H1 (cell line): ENCODE measurements at regions not wholly inside any gene's neighbourhood (a gene's known extent, or its start where the extent isn't known, plus 50 kb on each side); places are given as distances from the start of the nearest gene placed in this dataset.

Source experiments
- CTCF ChIA-PET: fragments of 300-600 bp; sonication (Branson Sonifier 250); formaldehyde crosslinking; loops from one replicate; lab custom pipeline; 2021; ENCODE audit not compliant: partially characterized antibody; lab: Charles Lee
- POLR2A ChIA-PET: fragments of 300-600 bp; sonication (Branson Sonifier 250); formaldehyde crosslinking; loops from one replicate; lab custom pipeline; 2021; ENCODE audit warnings: inconsistent platforms; ENCODE audit not compliant: partially characterized antibody; lab: Charles Lee
- DNase-seq, 2 experiments: peaks; one replicate each; pipeline versions ENCODE4 v3.0.0 to v3.0.0-alpha.2; 2010 to 2022; ENCODE audit warnings: low spot score in 2 of 2, low read depth in 1 of 2, mixed read lengths in 1 of 2
- FAIRE-seq: peaks from 2 replicates; lab custom pipeline; 2011; peaks lifted over from hg19 to GRCh38; lab: Jason Lieb, UNC
- H2AFZ ChIP-seq: 2 replicates; pipeline ENCODE4 v1.8.1; 2012; ENCODE audit warnings: low read length, inconsistent platforms
- H2AK5ac ChIP-seq: 2 replicates; pipeline ENCODE4 v1.6.1; 2013; ENCODE audit warnings: low read depth, low read length
- H2BK120ac ChIP-seq: replicated peaks from 2 replicates; pipeline ENCODE3; 2013; ENCODE audit warnings: low read depth, low read length, inconsistent platforms
- H2BK12ac ChIP-seq: 2 replicates; pipeline ENCODE4 v1.6.1; 2013; ENCODE audit warnings: low read depth, low read length
- H2BK15ac ChIP-seq: 2 replicates; pipeline ENCODE4 v1.6.1; 2013; ENCODE audit warnings: low read length
- H2BK20ac ChIP-seq: 2 replicates; pipeline ENCODE4 v1.6.1; 2013; ENCODE audit warnings: low read length
- H2BK5ac ChIP-seq: 2 replicates; pipeline ENCODE4 v1.6.1; 2013; ENCODE audit warnings: low read depth, low read length
- H3K14ac ChIP-seq: 2 replicates; pipeline ENCODE4 v1.6.1; 2013; ENCODE audit warnings: inconsistent platforms; ENCODE audit not compliant: insufficient read length
- H3K18ac ChIP-seq: 2 replicates; pipeline ENCODE4 v1.6.1; 2013; ENCODE audit warnings: low read length; ENCODE audit errors: extremely low read depth
- H3K23ac ChIP-seq: 2 replicates; pipeline ENCODE4 v1.6.1; 2013; ENCODE audit warnings: inconsistent platforms; ENCODE audit not compliant: insufficient read length
- H3K23me2 ChIP-seq: 2 replicates; pipeline ENCODE4 v1.6.1; 2013; ENCODE audit warnings: low read depth, low read length
- H3K27ac ChIP-seq: 2 replicates; pipeline ENCODE4 v1.6.1; 2011; ENCODE audit warnings: low read depth, low read length, inconsistent platforms
- H3K27me3 ChIP-seq, 4 experiments: replicated peaks in 1 of 4; 1 replicate in 1 of 4; 2 replicates in 3 of 4; pipeline versions ENCODE4 v1.6.1 to v1.8.1; 2011 to 2013; ENCODE audit warnings: low read length in 3 of 4, mild to moderate bottlenecking in 3 of 4, inconsistent platforms in 2 of 4, mixed read lengths in 2 of 4, moderate library complexity in 1 of 4; ENCODE audit not compliant: control insufficient read depth in 3 of 4, insufficient read depth in 3 of 4; ENCODE audit errors: extremely low read depth in 1 of 4
- H3K36me3 ChIP-seq, 4 experiments: 2 replicates each; pipeline versions ENCODE4 v1.6.1 to v1.8.1; 2011 to 2013; ENCODE audit warnings: mild to moderate bottlenecking in 4 of 4, low read length in 3 of 4, moderate library complexity in 2 of 4, control low read depth in 1 of 4, inconsistent platforms in 1 of 4; ENCODE audit not compliant: insufficient read depth in 4 of 4, control insufficient read depth in 2 of 4
- H3K4ac ChIP-seq: replicated peaks from 2 replicates; pipeline ENCODE3; 2013; ENCODE audit warnings: low read length, low read depth, mixed read lengths, inconsistent platforms; ENCODE audit not compliant: insufficient read length
- H3K4me1 ChIP-seq, 4 experiments: replicated peaks in 1 of 4; 1 replicate in 1 of 4; 2 replicates in 3 of 4; pipeline versions ENCODE4 v1.6.1 to v1.8.1; 2011 to 2013; ENCODE audit warnings: low read length in 3 of 4, inconsistent platforms in 2 of 4, mixed read lengths in 1 of 4; ENCODE audit not compliant: insufficient read depth in 4 of 4, control insufficient read depth in 3 of 4
- H3K4me2 ChIP-seq, 2 experiments: 2 replicates each; pipeline versions ENCODE4 v1.6.1 to v1.8.1; 2011 to 2013; ENCODE audit warnings: low read depth in 2 of 2, low read length in 2 of 2, control low read depth in 1 of 2, inconsistent platforms in 1 of 2, mild to moderate bottlenecking in 1 of 2; ENCODE audit not compliant: insufficient read depth in 1 of 2
- H3K4me3 ChIP-seq, 4 experiments: fragments of 200-600, 300-600 bp in 1 of 4; sonication (generic), shearing (Covaris generic), sonication (Bioruptor Twin) in 1 of 4; 2 replicates each; pipeline versions ENCODE4 v1.5.1 to v1.8.1; 2011 to 2016; ENCODE audit warnings: low read length in 4 of 4, low read depth in 3 of 4, control low read depth in 2 of 4, inconsistent platforms in 2 of 4, mild to moderate bottlenecking in 2 of 4, mixed read lengths in 1 of 4, moderate library complexity in 1 of 4; ENCODE audit not compliant: insufficient read depth in 2 of 4; ENCODE audit errors: extremely low read depth in 1 of 4
- H3K56ac ChIP-seq: replicated peaks from 2 replicates; pipeline ENCODE3; 2013; ENCODE audit warnings: low read depth, mild to moderate bottlenecking, mixed read lengths, low read length, inconsistent platforms; ENCODE audit not compliant: insufficient read length
- H3K79me1 ChIP-seq: 2 replicates; pipeline ENCODE4 v1.6.1; 2013; ENCODE audit warnings: low read depth, low read length, control low read depth
- H3K79me2 ChIP-seq, 2 experiments: 2 replicates each; pipeline versions ENCODE4 v1.6.1 to v1.8.1; 2012 to 2013; ENCODE audit warnings: low read length in 2 of 2, mild to moderate bottlenecking in 2 of 2, inconsistent platforms in 1 of 2; ENCODE audit not compliant: insufficient read depth in 2 of 2, control insufficient read depth in 1 of 2
- H3K9ac ChIP-seq, 4 experiments: replicated peaks in 1 of 4; 1 replicate in 1 of 4; 2 replicates in 3 of 4; pipeline versions ENCODE4 v1.6.1 to v1.8.1; 2011 to 2013; ENCODE audit warnings: low read depth in 3 of 4, low read length in 3 of 4, control low read depth in 2 of 4, mild to moderate bottlenecking in 2 of 4, moderate library complexity in 2 of 4, inconsistent platforms in 1 of 4; ENCODE audit errors: extremely low read depth in 1 of 4
- H3K9me3 ChIP-seq, 2 experiments: 2 replicates each; pipeline versions ENCODE4 v1.6.1 to v1.8.1; 2012 to 2013; ENCODE audit warnings: mild to moderate bottlenecking in 2 of 2, moderate library complexity in 2 of 2, control low read depth in 1 of 2, inconsistent platforms in 1 of 2, low read depth in 1 of 2, low read length in 1 of 2, mixed read lengths in 1 of 2; ENCODE audit not compliant: insufficient read depth in 2 of 2
- H4K20me1 ChIP-seq, 2 experiments: replicated peaks in 1 of 2; 2 replicates each; pipeline versions ENCODE3 to v1.8.1; 2011 to 2013; ENCODE audit warnings: inconsistent platforms in 2 of 2, low read length in 2 of 2, mild to moderate bottlenecking in 1 of 2; ENCODE audit not compliant: insufficient read depth in 2 of 2, control insufficient read depth in 1 of 2
- H4K5ac ChIP-seq: 2 replicates; pipeline ENCODE4 v1.6.1; 2013; ENCODE audit warnings: low read length, low read depth, mixed read lengths, inconsistent platforms; ENCODE audit not compliant: insufficient read length
- H4K8ac ChIP-seq: 2 replicates; pipeline ENCODE4 v1.8.0; 2013; ENCODE audit warnings: mild to moderate bottlenecking, moderate library complexity, low read length, inconsistent platforms; ENCODE audit not compliant: insufficient read depth; ENCODE audit errors: extremely low read depth
- H4K91ac ChIP-seq: replicated peaks from 2 replicates; pipeline ENCODE3; 2013; ENCODE audit warnings: low read length, mixed read lengths, inconsistent platforms; ENCODE audit not compliant: insufficient read length
- ASH2L ChIP-seq: fragments of 200-600, 300-600 bp; sonication (generic); IDR thresholded peaks from one replicate; pipeline ENCODE4 v1.7.1; 2017; ENCODE audit warnings: low read length
- CBX5 ChIP-seq: fragments of 300-800, 300-1000 bp; sonication (generic); IDR thresholded peaks from 2 replicates; pipeline ENCODE4 v1.7.1; 2016; ENCODE audit warnings: antibody characterized with exemption, low read length, low read depth
- CEBPB ChIP-seq: IDR thresholded peaks from 2 replicates; pipeline ENCODE4 v1.6.1; 2012; ENCODE audit warnings: low read depth, low read length
- CTCF ChIP-seq, 3 experiments: IDR thresholded peaks; 1 replicate in 2 of 3; 2 replicates in 1 of 3; pipeline versions ENCODE4 v1.5.1 to v1.6.1; 2011; ENCODE audit warnings: low read length in 3 of 3, mild to moderate bottlenecking in 3 of 3, inconsistent platforms in 2 of 3, low read depth in 1 of 3, moderate library complexity in 1 of 3; ENCODE audit not compliant: insufficient read depth in 1 of 3; ENCODE audit errors: control extremely low read depth in 1 of 3
- RAD21 ChIP-seq, 2 experiments: IDR thresholded peaks in 1 of 2; conservative IDR thresholded peaks in 1 of 2; 2 replicates each; pipeline ENCODE4 v1.6.1; 2011; ENCODE audit warnings: low read depth in 2 of 2, low read length in 2 of 2, improper control_type of control experiment in 1 of 2, inconsistent platforms in 1 of 2, mild to moderate bottlenecking in 1 of 2, moderate library complexity in 1 of 2
- SIX5 ChIP-seq: IDR thresholded peaks from 2 replicates; pipeline ENCODE4 v1.6.1; 2011; ENCODE audit warnings: mild to moderate bottlenecking, low read depth, low read length
- SP4 ChIP-seq: IDR thresholded peaks from 2 replicates; pipeline ENCODE4 v1.6.1; 2012; ENCODE audit warnings: low read length, inconsistent platforms
- TAF1 ChIP-seq: IDR thresholded peaks from 2 replicates; pipeline ENCODE4 v1.6.1; 2011; ENCODE audit warnings: mild to moderate bottlenecking, low read depth, low read length
- TBP ChIP-seq: IDR thresholded peaks from 2 replicates; pipeline ENCODE4 v1.6.1; 2011; ENCODE audit warnings: low read depth, low read length, improper control_type of control experiment
- USF2 ChIP-seq: IDR thresholded peaks from 2 replicates; pipeline ENCODE4 v1.6.1; 2011; ENCODE audit warnings: low read length, improper control_type of control experiment
- WGBS, 2 experiments: shearing (Covaris generic) in 1 of 2; methylation state at CpG; one replicate each; pipeline versions ENCODE4 v1.1.6 to v1.1.7; 2013 to 2015; ENCODE audit warnings: low lambda C conversion rate in 2 of 2, mixed read lengths in 2 of 2, inconsistent platforms in 1 of 2, low coverage in 1 of 2, missing lambda C conversion rate in 1 of 2; ENCODE audit not compliant: insufficient replicate concordance in 2 of 2, insufficient coverage in 1 of 2, insufficient read length in 1 of 2; ENCODE audit errors: extremely low coverage in 1 of 2, missing lambda C conversion rate in 1 of 2; 5-methylcytosine and 5-hydroxymethylcytosine counted together

GRCh38 chr1:30179942-30180543 is 543.3 kb downstream of the MATN1 start:
- no peak overlapping the region for H3K18ac ChIP-seq
- FAIRE-seq (no peak), DNase-seq (no peak)
- H3K23ac ChIP-seq: no peak overlapping the region
- H2BK20ac ChIP-seq: no peak overlapping the region
- peak; percentile 35 to 39; a peak in 3 of 4 replicates for TF ChIP-seq RAD21 (IDR thresholded peaks at IDR 0.05 in 1 of 2, conservative IDR thresholded peaks at IDR 0.05 in 1 of 2; ENCODE audit: low read depth in 2 of 2, low read length in 2 of 2)
- peak; percentile 18 to 44 (median 36); a peak in 3 of 4 replicates for TF ChIP-seq CTCF (IDR thresholded peaks at IDR 0.05; ENCODE audit: control extremely low read depth in 1 of 3, insufficient read depth in 1 of 3, low read depth in 1 of 3, low read length in 3 of 3)
- TF ChIP-seq TAF1: no peak
- TF ChIP-seq USF2: no peak
- TF ChIP-seq SP4: no peak
- no peak for TF ChIP-seq TBP
- TF ChIP-seq CEBPB: no peak
- no peak for TF ChIP-seq ASH2L
- no peak for TF ChIP-seq CBX5
- TF ChIP-seq SIX5: no peak
- WGBS, 2 experiments: 86% methylated on average over 10 of the region's 10 CpGs; no CpG with 5 or more reads in 1 of the 2 experiments
- no peaks in the 10 kb centered on the region for H3K79me1 ChIP-seq
- no peaks in the 10 kb centered on the region; a peak in 1 of 7 replicates for H3K4me1 ChIP-seq
- H3K79me2 ChIP-seq: no peaks in the 10 kb centered on the region
- no peaks in the 10 kb centered on the region for H3K9me3 ChIP-seq
- H4K8ac ChIP-seq: no peak overlapping the region
- no peak overlapping the region for H2BK5ac ChIP-seq
- H3K36me3 ChIP-seq: no peaks in the 10 kb centered on the region
- no peak overlapping the region for H2AFZ ChIP-seq
- H2BK12ac ChIP-seq: no peak overlapping the region
- H3K4ac ChIP-seq: no peak overlapping the region
- H3K23me2 ChIP-seq: no peaks in the 10 kb centered on the region
- no peak overlapping the region for H2AK5ac ChIP-seq
- no peak overlapping the region for H3K56ac ChIP-seq
- H3K9ac ChIP-seq: no peak overlapping the region
- H2BK15ac ChIP-seq: no peak overlapping the region
- H3K4me3 ChIP-seq: no peak overlapping the region
- H3K27ac ChIP-seq: no peak overlapping the region
- H4K91ac ChIP-seq: no peak overlapping the region
- no peak overlapping the region for H3K4me2 ChIP-seq
- ChIA-PET POLR2A (no interaction called here), CTCF (interaction anchor here (0.9 to 2.4 kb wide), 2 partner anchors 11 to 168 kb away, joined by 3 to 8 read pairs; no protein-coding TSS in a partner anchor)
- H2BK120ac ChIP-seq: no peak overlapping the region
- H4K20me1 ChIP-seq: no peaks in the 10 kb centered on the region
- no peaks in the 10 kb centered on the region for H3K27me3 ChIP-seq
- H3K14ac ChIP-seq: no peak overlapping the region
- H4K5ac ChIP-seq: no peak overlapping the region
